HG02642 (cell line): ENCODE measurements at regions not wholly inside any gene's neighbourhood (a gene's known extent, or its start where the extent isn't known, plus 50 kb on each side); places are given as distances from the start of the nearest gene placed in this dataset.

ENCODE experiments used
- ATAC-seq: cut with Tn5 transposase; IDR thresholded peaks from one replicate; pipeline ENCODE4 v1.9.1; 2021; ENCODE audit warnings: mild to moderate bottlenecking; ENCODE audit not compliant: unreplicated experiment, poor library complexity

DNA sequence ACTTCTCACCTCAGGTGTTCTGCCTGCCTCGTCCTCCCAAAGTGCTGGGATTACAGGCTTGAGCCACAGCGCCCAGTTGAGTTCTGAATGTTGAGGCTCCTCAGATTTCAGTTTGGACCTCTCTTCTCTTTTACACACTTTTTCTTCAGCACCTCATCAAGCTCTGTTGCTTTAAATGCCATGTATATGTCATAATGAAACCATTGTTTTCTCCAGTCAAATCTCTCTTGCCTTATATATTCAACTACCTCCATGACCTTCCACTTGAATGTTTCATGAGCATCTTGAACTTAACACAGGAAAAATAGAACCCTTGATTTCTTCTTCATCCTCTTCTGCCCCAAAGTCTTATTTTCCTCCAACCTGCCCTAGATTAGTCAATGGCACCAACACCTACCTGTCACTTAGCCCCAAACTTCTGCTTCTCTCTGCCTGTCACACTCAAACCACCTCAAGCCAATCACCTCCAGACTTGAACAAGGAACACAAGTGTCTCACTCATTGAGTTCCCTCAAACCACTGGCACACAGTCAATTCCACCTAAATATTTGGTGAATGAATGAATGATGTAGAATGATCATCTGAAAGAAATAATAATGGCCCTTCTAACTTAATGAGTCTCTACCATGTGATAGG lies 161.0 kb upstream of the SGK1 start:
- no peak for ATAC-seq

DNA sequence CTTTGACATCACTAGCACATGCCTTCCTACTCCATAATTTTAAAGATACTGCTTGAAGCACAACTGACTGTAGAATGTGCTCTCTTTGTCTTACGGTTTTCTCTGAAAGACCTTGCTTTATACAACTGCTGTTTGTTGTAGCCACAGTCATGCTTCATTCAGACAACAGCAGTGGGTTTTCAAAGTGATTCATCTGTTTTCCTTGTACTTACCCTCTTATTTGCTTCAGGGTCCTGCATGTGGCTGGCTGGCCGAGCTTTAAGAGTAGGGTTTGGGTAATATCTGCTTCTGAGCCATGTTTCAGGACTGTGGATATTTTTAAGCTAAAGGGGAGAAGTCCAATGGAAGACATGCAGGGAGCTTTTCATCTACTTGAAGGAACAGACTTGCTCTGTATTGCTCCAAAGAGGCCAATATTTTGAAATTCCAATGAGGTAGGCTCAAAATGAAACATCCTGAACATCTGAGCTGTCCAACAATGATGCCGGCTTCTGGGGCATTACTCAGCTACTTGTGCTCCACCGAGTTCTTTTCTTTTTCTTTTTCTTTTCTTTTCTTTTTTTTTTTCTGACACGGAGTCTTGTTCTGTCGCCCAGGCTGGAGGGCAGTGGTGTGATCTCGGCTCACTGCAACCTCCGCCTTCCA lies 160.2 kb upstream of the SGK1 start:
- no peak for ATAC-seq

DNA sequence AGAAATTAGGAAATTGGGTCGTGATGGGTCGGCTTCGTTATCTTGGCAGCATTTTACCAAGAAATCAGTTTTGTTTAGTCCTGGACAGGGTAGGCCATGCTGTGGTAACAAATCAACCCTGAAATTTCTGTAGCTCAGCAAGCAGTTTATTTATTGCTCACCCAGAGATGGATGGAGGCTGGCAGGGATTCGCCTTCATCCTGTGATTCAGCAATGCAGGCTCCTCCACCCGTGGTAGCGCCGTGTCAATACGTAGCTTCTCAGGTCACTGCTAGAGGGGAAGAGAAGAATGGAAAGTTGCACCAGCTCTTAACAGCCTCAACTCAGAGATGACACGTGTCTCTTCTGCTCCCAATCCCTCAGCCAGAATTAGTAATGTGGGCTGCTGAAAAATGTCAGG lies 157.0 kb upstream of the SGK1 start:
- ATAC-seq = no peak

DNA sequence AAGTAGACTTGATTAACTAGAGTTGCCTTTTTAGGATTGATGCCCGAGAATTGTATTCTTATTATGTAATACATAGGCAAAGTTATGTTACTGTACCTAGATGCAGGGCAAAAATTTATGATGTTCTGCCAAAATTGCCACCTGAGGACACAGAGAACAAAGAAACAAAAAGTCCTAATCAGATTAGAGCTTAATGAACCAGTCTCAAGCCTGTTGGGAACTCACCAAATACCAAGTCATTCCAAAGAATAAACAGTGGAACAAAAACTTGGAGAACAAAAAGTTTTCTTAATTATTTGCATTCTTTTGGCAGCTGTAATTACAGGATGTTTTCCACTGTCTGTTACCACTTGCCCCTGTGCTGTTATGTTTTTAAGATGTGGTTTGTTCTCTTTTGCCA lies 154.7 kb upstream of the SGK1 start:
- no peak for ATAC-seq

DNA sequence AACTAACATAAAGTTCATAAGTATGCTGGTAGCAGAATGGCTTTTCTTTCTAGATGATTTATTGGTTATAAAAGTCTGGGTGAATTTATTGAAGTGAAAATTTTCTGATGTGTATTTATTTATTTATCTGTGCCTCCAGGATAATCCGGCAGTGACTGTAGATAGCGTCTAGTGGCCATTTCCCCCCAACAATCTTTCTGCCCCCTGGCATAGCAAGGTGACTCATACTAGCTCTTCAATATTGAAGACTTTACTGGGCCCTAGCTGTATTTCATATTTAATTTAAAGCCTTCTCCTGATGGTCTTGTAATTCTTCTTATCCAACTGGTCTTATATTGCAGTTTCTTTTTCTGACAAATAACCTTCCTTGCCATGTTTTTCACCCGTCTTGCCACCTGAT lies 154.1 kb upstream of the SGK1 start:
- no peak for ATAC-seq

DNA sequence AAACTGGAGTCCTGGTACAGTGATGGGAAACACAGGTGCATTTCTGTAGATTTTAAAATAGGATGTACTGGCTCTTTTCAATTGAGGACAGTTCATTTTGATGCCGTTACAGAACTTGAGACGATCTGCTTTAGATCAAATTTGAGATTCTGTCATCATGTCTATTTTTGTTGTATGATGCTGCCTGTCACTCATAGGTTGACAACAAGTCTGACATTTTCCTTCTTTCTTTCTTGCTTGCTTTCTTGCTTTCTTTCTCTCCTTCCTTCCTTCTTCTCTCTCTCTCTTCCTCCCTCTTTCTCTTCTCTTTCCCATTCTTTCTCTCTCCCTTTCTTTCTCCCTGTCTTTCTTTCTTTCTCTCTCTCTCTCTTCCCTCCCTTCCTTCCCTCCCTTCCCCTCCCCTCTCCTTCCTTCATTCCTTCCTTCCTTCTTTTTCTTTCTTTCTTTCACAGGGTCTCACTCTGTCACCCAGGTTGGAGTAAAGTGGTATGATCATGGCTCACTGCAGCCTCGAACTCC lies 152.6 kb upstream of the SGK1 start:
- no peak for ATAC-seq

DNA sequence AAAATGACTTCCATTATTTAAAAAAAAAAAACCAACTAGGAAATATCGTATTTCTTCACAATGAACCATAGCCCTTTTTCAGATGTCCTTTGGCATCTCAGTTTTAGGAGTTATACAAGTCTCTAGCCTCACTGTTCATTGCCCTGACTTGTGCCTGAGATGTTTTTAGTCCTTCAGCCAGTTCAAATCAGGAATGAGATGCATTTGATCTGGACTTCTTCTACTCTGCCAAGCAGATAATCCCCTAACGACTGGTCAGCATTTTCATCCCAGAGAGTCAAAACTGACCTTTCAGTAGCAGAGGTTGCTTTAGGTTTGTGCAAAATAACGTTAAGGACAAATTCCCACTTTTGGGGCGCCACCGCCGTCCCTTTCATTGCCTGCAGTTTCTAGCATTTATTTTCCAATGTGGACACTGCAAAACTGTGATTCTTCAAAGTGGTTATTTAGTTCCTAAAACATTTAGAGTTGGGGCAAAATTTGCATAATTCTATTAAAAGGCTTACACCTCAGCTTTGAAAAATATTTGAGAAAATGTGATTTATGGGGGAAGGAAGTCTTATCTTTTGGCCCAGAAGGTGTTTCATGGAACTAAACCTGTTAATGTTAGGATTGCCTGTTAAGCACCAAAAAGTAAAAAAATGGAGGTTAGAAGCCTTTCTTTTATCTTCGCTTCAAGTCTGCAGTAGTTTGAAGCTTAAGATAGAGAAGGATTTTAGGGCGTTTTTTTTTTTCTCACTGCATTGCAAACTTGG lies 152.0 kb upstream of the SGK1 start:
- ATAC-seq = no peak

DNA sequence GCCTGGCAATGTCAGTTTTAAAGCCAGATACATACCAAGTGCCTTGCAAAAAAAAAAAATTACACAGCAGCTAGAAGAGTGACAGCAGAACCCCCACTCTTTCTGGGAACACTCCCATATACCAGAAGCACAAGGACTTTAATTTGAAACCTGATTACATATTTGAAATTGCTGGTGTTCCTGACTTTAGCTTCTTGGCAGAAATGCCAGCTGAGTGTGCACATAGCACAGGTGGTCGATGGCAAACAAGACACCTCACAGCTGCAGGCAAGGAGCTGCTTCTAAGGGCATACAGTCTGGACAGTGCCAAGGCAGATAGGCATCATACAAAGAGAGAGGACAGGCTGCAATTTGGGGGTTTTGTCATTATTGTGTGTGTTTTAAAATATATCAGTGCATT lies 150.7 kb upstream of the SGK1 start:
- ATAC-seq = no peak

DNA sequence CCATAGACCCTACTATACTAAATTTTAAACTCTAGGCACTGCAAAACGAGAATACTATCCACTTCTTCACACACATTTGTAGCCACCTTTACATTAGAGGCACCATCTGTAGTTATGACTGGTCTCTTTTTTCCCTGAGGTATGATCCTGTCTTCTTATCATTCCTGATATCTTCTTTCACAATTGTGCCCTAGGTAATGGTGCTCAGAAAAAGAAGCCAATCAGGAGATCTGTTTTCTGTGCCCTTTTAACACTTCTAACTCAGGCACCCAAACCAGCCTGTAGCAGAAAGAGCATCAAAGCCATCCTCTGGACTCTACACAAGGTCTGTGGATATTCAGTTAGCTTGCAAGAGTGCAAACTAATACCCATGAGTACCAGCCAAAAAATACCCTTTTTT lies 149.7 kb upstream of the SGK1 start:
- ATAC-seq = no peak

DNA sequence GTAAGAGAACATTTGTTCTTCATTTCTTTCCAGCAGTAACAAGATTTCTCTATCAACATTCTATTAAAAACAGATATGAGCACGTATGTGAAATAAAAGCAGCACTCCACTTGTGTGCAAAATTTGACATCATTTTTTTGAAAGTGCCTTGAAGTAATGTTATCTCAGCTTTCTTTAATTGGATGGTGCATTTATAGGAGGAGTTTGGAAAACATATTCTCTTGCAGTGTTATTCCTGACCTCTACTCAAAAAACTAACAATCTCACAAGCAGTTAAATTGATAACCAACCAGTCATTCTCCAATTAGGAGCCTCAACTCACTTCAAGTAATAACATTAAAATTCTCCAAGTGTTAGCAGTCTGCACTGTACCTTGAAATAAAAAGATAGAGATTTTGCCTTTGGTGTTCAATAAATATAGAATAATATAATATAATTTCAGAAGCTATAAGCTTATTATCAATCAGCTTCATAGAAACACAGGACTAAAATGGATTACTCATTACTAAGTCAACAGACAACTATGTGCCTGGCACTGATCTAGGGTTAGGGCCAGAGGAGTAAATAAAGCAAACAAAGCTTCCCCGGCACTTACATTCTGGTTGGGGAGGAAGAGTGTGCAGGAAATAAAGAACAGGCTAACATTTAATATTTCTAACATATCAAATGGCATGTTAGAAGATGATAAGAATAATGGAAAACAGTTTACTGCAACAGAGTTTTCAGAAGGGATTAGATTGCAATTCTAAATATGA lies 149.0 kb upstream of the SGK1 start:
- ATAC-seq = no peak

DNA sequence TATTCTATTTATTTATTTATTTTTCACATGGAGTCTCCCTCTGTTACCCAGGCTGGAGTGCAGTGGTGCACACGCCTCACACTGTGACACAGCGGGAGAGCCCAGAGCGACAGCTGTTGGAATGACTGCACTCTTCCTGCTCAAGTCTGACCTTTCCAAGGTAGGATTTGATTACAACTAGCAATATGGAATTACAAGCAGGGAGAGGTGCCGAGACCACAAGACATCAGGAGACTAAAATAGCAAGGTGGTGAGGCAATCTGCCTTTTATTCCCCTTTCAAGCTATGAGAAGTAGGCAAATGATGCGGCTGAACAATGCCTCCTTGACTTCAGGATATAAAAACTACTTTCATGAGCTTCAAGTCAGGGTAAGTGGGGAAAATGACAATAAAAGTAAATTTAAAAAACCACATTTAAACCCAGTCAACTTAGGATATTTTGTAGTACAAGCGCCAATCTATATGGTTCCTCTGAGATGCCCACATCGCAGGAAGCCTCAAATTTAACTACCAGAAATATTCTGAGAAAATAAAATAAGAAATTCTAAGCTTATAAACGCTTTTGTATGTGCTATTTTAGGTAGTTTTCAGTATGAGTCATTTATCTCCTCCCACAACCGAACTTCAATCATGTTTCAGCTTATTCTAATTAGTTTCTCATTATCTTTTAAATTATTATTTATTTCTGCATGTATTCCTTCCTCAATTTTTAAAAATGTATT lies 146.9 kb upstream of the SGK1 start:
- no peak for ATAC-seq

DNA sequence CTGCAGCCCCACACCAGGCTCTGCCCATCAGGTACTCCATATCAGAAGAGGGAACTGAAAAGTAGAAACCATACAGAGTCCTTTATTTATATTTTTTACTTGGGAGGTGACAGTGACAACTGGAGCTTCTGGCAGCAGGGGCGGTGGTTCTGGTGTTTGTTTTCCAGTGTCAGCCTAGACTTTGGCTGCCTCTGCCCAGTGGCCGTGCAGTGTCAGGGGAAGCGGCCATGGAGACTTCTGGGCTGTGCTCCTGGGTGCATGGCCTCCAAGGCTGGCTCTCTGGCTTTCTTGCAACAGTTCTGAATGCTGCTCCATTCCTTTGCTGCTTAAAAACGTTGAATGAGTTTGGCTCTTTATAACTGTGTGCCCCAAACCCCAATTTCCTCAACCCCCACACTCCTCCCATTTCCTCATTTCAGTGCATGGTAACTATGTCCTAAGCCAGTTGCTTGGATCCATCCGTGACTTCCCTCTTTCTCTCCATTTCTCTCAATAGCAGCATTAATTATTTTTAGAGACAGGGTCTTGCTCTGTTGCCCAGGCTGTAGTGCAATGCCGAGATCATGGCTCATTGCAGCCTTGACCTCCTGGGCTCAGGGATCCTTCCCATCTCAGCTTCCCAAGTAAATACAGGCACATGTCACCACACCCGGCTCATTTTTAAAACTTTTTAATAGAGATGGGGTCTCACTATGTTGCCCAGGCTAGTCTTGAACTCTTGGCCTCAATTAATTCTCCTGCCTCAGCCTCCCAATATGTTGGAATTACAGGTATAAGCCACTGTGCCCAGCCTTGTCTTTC lies 141.1 kb upstream of the SGK1 start:
- no peak for ATAC-seq

DNA sequence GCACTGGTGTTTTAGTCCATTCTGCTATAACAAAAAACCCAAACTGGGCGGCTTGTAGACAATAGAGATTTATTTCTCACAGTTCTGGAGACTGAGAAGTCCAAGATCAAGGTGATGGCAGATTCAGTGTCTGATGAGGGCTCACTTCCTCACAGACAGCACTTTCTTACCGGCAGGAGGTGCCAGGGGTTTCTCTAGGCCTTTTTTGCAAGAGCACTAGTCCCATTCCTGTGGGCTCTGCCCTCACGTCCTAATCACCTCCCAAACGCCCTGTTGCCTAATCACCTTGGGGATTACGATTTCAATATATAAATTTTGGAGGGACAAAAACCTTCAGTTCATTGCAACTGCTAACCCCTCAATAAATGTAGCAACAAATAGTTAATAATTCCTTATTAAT lies 140.0 kb upstream of the SGK1 start:
- ATAC-seq = no peak

DNA sequence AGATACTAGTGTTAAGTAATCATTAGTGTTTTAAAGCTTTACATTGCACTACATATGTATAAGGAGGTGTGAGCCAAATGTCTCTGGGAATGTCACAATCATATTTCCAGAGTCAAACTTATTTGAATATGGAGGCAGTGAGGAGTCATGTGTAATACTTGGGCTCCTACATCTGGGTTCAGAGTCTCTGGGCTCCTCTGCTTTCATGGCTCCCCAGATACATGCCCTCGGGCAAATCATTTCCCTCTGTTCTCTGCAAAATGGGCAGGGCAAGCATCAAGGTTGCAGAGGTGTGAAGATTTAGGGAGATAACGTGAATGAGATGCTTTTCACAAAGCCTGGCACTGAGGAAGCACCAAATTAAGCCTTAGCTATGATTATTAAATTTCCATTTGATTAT lies 138.3 kb upstream of the SGK1 start:
- ATAC-seq = no peak

DNA sequence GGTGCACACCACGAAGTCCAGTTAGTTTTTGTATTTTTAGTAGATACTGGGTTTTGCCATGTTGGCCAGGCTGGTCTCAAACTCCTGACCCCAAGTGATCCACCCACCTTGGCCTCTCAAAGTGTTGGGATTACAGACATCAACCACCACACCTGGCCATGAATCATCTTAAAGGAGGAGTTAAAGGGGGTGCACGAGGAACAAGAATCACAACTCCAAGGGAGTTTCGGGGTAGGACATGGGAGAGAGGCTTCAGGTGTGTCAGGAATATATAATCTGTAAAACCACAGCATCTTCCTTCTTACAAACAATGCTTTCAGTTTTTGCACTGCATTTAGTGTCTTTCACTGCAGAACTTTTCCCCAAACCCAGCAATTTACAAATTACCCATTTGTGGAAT lies 137.4 kb upstream of the SGK1 start:
- no peak for ATAC-seq

DNA sequence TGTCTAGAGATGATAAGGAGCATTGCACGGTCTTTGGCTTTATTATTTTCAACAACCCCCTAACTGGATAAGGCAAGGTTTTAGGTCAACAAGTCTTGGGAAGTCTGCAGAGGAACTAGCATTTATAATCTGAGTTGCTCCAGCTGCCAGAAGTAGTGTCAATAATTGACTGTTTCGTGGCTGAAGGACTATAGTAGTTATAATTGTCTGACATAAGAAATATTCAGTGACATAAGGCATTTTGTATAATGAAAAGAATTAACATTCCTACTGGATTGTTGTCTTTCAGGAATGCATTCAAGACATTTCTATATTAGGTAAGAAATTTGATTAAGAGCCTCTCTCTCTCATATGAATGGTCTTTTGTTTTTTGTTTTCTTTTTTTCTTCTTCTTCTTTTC lies 136.9 kb upstream of the SGK1 start:
- no peak for ATAC-seq

DNA sequence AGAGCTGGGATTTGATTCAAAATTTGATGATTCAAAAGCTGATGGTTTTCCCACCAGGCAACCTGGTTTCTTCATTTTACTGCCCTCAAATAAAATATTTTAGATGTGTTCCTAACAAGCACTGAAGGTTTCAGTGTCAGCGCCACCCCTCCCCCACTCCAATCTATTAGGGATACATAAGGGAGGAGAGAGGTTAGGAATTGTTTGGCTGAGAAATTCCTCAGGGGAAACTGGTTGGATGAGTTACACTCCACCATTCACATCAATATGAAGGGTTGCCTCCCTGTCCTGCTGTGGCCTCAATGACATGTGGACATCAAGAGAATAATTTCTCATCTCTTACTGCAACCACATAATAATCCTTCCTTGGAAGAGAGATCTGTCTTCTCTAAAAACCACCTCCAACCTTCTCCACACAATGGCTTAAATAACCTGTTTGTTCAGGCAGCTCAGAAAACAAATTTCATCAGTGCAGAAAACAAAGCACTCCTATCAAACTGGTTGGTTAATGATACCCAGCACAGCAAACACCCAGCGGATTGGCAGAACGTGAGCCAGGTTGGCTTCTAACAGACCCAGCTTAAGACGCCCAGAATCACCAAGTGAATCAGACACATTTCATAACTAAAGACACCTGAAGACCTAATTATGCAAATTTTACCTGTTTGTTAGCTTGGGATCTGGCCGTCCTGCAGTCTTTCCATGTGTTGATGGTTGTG lies 136.0 kb upstream of the SGK1 start:
- no peak for ATAC-seq

DNA sequence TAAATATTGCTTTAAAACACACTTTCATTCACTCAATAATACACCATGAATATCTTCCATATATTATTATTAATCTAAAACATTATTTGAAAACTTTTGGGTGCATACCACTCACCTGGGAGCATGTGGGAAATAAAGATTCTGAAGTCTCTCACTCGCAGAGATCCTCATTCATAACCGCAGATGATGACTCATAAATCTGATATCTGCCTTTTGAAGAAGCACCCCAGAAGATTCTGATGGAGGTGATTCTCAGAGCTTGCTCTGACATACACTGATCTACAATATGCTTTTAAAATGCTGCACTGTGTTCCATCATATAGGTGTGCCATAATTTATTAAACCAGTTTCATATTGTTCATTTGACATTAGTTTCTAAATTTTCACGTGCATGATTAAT lies 135.0 kb upstream of the SGK1 start:
- ATAC-seq = no peak

DNA sequence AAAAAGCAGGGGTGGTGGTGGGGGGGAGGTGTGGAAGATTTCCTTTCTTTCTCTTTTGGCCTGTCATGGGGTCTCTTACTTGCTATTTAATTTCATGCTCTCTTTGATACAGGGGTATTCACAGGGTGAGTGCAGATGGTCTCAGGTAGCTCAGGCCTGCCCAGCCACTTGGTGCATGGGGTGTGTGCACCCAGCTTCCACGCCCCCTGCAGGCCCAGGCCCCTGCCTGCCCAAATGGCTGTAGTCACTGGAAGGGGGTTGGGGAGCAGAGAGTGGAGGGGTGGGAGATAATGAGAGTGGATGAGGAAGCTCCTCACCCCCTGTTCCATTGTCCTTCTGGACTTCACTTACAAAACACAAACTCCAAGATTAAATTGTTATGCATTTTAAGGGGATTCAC lies 133.6 kb upstream of the SGK1 start:
- ATAC-seq = no peak
